ENCODE measurements at regions not wholly inside any gene's neighbourhood (a gene's known extent, or its start where the extent isn't known, plus 50 kb on each side); places are given as distances from the start of the nearest gene placed in this dataset.

GRCh38 chr13:34502621-34503020 is 439.4 kb upstream of the NBEA start:
- no peaks in the 10 kb centered on the region for H3K4me1 ChIP-seq (ENCODE audit: insufficient read depth, low read length)
- no peaks in the 10 kb centered on the region for H3K9me3 ChIP-seq (ENCODE audit: control insufficient read depth, low read depth, low read length)
- Mint-ChIP-seq H3K4me3 (no peak overlapping the region), H3K36me3 (ENCODE audit: insufficient read depth in 1 of 3, low read depth in 3 of 3) (no peaks in the 10 kb centered on the region; a peak in 1 of 7 replicates), H3K27me3 (ENCODE audit: low read depth) (no peaks in the 10 kb centered on the region), H3K9me3 (no peaks in the 10 kb centered on the region), H3K4me1 (no peaks in the 10 kb centered on the region), H3K27ac (no peak overlapping the region)
- H3K4ac ChIP-seq (ENCODE audit: low read depth, low read length), result no peak overlapping the region
- H3K79me1 ChIP-seq (ENCODE audit: insufficient read depth, low read depth, low read length, poor library complexity, severe bottlenecking), result no peaks in the 10 kb centered on the region
- no peak overlapping the region for H2BK120ac ChIP-seq (ENCODE audit: low read depth, low read length, poor library complexity, severe bottlenecking)
- H3K23ac ChIP-seq (ENCODE audit: insufficient read length, low read depth, low read length), result no peak overlapping the region
- no peaks in the 10 kb centered on the region for H3K27me3 ChIP-seq (ENCODE audit: insufficient read depth, low read length)
- H4K5ac ChIP-seq (ENCODE audit: insufficient read length, low read depth, low read length), result no peak overlapping the region
- H3K79me2 ChIP-seq (ENCODE audit: insufficient read depth, low read length), result no peaks in the 10 kb centered on the region
- H2BK5ac ChIP-seq (ENCODE audit: insufficient read length, low read length), result no peak overlapping the region
- no peak overlapping the region for H2BK12ac ChIP-seq (ENCODE audit: insufficient read length, low read depth, low read length)
- no peak overlapping the region for H2AFZ ChIP-seq (ENCODE audit: low read length)
- no peak overlapping the region for H3K4me2 ChIP-seq (ENCODE audit: insufficient read depth, insufficient read length, low read length)
- no peak overlapping the region for H3K9ac ChIP-seq (ENCODE audit: extremely low read depth, insufficient read length, low read length)
- no peak overlapping the region for H3K27ac ChIP-seq (ENCODE audit: insufficient read length, low read depth, low read length)
- H2BK20ac ChIP-seq (ENCODE audit: low read depth, low read length, poor library complexity, severe bottlenecking), result no peak overlapping the region
- no peak overlapping the region for H4K91ac ChIP-seq (ENCODE audit: insufficient read length, low read depth, low read length)
- no CpG with 5 or more reads among the region's 3 CpGs for WGBS (ENCODE audit: extremely low coverage, insufficient read length, low lambda C conversion rate)
- TF ChIP-seq CTCF (conservative IDR thresholded peaks at IDR 0.05), result no peak
- H3K18ac ChIP-seq (ENCODE audit: insufficient read length, low read depth, low read length), result no peak overlapping the region
- no peak overlapping the region for H3K14ac ChIP-seq (ENCODE audit: insufficient read depth, low read length)
- H3K56ac ChIP-seq (ENCODE audit: insufficient read length, low read depth, low read length), result no peak overlapping the region
- H3K23me2 ChIP-seq (ENCODE audit: insufficient read length, low read depth, low read length, poor library complexity, severe bottlenecking), result no peaks in the 10 kb centered on the region
- no peak for DNase-seq
- no peak overlapping the region for H2AK5ac ChIP-seq (ENCODE audit: insufficient read length, low read length)
- no peak overlapping the region for H2BK15ac ChIP-seq (ENCODE audit: low read depth, low read length)
- H4K8ac ChIP-seq (replicated peaks; ENCODE audit: insufficient read length, low read depth, low read length), result no peak overlapping the region
- no peak overlapping the region for H3T11ph ChIP-seq (ENCODE audit: low read length)
- no peaks in the 10 kb centered on the region for H4K20me1 ChIP-seq (ENCODE audit: control insufficient read depth, insufficient read depth, insufficient read length)

All from H9 (cell line).